HepG2 (cell line): ENCODE measurements at regions not wholly inside any gene's neighbourhood (a gene's known extent, or its start where the extent isn't known, plus 50 kb on each side); places are given as distances from the start of the nearest gene placed in this dataset.

ENCODE experiments used
- ATF7 ChIP-seq, 2 experiments: fragments of 450-650 bp in 1 of 2; sonication (generic) in 1 of 2; formaldehyde crosslinking in 1 of 2; IDR thresholded peaks; 2 replicates each; pipeline versions ENCODE4 v1.4.0 to v1.6.1; 2016 to 2020; ENCODE audit warnings: antibody characterized with exemption in 1 of 2, mild to moderate bottlenecking in 1 of 2, missing genetic modification reagents in 1 of 2
- CTCF ChIP-seq: sonication (generic); formaldehyde crosslinking; IDR thresholded peaks from 2 replicates; pipeline ENCODE4 v1.5.0; 2020; ENCODE audit warnings: mild to moderate bottlenecking, missing genetic modification reagents, moderate library complexity
- EZH2 ChIP-seq: conservative IDR thresholded peaks from 2 replicates; pipeline ENCODE4 v1.6.1; 2012; ENCODE audit warnings: mild to moderate bottlenecking, low read depth, low read length, moderate library complexity
- GTF2F1 ChIP-seq: fragments of 150-350 bp; IDR thresholded peaks from 2 replicates; pipeline ENCODE4 v1.6.1; 2014; ENCODE audit warnings: low read length
- HMG20B ChIP-seq: conservative IDR thresholded peaks from 2 replicates; pipeline ENCODE4 v1.6.1; 2016; ENCODE audit warnings: missing genetic modification reagents, missing compliant biosample characterization
- KDM5A ChIP-seq: fragments of 200-600 bp; sonication (generic); IDR thresholded peaks from 2 replicates; pipeline ENCODE4 v1.7.0; 2018; ENCODE audit warnings: antibody characterized with exemption, mild to moderate bottlenecking, low read length, borderline replicate concordance
- NFIC ChIP-seq: IDR thresholded peaks from 2 replicates; pipeline ENCODE4 v1.6.1; 2012; ENCODE audit warnings: mild to moderate bottlenecking, low read length, inconsistent platforms
- POLR2A ChIP-seq, 2 experiments: IDR thresholded peaks; 2 replicates each; pipeline ENCODE4 v1.6.1; 2011; ENCODE audit warnings: low read depth in 2 of 2, low read length in 2 of 2, mild to moderate bottlenecking in 1 of 2, moderate library complexity in 1 of 2; ENCODE audit not compliant: insufficient read depth in 1 of 2
- POLR2AphosphoS5 ChIP-seq: IDR thresholded peaks from 2 replicates; pipeline ENCODE4 v1.6.1; 2012; ENCODE audit warnings: low read depth, low read length
- ZBTB7A ChIP-seq: sonication (generic); formaldehyde crosslinking; IDR thresholded peaks from 2 replicates; pipeline ENCODE4 v1.8.0; 2022; ENCODE audit warnings: mild to moderate bottlenecking, missing genetic modification reagents
- ZNF232 ChIP-seq: sonication (generic); formaldehyde crosslinking; IDR thresholded peaks from 2 replicates; pipeline ENCODE4 v1.4.0; 2020; ENCODE audit warnings: missing genetic modification reagents, borderline replicate concordance
- ZNF431 ChIP-seq: sonication (generic); formaldehyde crosslinking; IDR thresholded peaks from 2 replicates; pipeline ENCODE4 v1.9.0; 2022; ENCODE audit warnings: missing genetic modification reagents, low read depth, mild to moderate bottlenecking, borderline replicate concordance
- ZNF614 ChIP-seq: IDR thresholded peaks from 2 replicates; pipeline ENCODE4 v1.6.1; 2018; ENCODE audit warnings: missing biosample characterization, missing genetic modification reagents, inconsistent platforms, borderline replicate concordance

DNA sequence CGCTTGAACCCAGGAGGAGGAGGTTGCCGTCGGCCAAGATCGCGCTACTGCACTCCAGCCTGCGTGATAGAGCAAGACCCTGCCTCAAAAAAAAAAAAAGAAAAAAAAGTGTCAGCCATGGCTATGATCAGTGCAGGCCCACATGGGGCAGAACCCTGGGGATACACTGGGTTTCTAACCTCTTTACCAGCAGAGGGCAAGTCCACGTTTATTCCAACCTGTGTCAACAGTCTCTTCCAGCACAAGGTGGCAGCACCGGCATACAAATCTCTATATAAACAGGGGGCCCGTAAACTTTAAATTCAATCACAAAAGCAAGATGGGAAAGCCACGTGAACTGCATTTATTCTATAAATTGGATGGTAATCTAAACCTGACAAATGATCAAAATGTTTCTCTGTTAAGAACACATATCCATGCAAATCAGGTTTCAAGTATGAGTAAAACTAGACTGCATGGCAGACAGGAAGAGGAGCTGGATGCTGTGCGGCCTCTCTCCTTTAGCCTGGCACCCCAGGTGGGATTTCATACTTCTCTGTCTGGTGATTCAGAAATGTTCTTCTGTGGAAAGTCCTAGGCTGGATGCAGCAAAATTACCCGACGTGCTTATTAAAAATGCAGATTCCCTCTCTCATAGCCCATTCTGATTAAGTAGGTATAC lies 60.0 kb upstream of the STEAP1B start:
- no peak for TF ChIP-seq HMG20B (CRISPR knock-in tag)
- TF ChIP-seq ZNF232 (CRISPR knock-in tag): no peak
- no peak for TF ChIP-seq ATF7 (IDR thresholded peaks at IDR 0.05)
- TF ChIP-seq ATF7 (CRISPR knock-in tag; IDR thresholded peaks at IDR 0.05): no peak
- TF ChIP-seq POLR2A (IDR thresholded peaks at IDR 0.05; ENCODE audit: insufficient read depth in 1 of 2, low read depth in 2 of 2, low read length in 2 of 2): no peak
- peak; percentile 80 for TF ChIP-seq CTCF (CRISPR knock-in tag)
- TF ChIP-seq EZH2: no peak
- TF ChIP-seq GTF2F1: no peak
- TF ChIP-seq NFIC: no peak
- TF ChIP-seq ZNF614 (CRISPR knock-in tag): no peak
- TF ChIP-seq KDM5A: no peak
- no peak for TF ChIP-seq POLR2AphosphoS5
- no peak for TF ChIP-seq ZNF431 (CRISPR knock-in tag)
- TF ChIP-seq ZBTB7A: no peak
